HG03064 (cell line): ENCODE measurements at regions not wholly inside any gene's neighbourhood (a gene's known extent, or its start where the extent isn't known, plus 50 kb on each side); places are given as distances from the start of the nearest gene placed in this dataset.
"Not testable (repeated sequence)": the region's sequence is repeated elsewhere in the genome, so short reads cannot be mapped to it uniquely, and the experiment has no call there.

Experiments used
- ATAC-seq: cut with Tn5 transposase; IDR thresholded peaks from one replicate; pipeline ENCODE4 v1.9.1; 2021; ENCODE audit warnings: low read depth; ENCODE audit not compliant: unreplicated experiment

DNA sequence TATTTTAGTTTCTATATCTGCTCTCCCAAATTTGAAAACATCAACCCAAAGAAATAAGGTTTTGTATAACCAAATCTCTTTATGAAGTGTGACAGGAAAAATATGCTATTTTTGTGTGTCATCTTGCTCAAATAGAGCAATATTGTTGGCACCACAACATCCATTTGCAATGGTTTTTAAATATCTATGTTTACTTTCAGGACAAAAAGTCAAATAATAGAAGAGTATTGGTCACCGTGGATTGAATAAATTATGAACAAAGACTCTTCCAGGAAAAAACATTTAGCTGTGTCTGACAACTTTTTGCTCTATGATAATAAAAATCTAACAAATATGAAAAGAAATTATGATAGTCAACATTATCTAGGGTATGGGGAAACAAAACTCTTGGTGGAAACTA is 439.2 kb downstream of the BTG1 start:
- ATAC-seq = no peak

DNA sequence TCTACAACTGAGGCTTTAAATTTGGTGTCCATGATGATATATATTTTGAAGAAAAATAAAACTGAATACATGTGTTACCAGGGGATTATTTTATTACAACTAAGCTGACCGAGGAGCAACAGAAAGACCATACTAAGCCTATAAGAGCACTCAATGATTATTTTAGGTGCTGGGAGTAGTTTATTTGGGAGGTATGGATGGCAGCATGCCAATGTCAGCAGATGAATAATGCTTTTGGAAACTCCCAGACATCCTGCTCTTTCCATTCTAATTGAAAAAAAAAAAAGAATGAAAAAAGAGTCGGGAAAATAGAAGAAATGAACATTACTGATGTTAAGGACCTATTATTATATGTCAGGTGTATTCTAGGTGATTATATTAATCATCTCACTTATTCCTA is 441.2 kb downstream of the BTG1 start:
- ATAC-seq = no peak

DNA sequence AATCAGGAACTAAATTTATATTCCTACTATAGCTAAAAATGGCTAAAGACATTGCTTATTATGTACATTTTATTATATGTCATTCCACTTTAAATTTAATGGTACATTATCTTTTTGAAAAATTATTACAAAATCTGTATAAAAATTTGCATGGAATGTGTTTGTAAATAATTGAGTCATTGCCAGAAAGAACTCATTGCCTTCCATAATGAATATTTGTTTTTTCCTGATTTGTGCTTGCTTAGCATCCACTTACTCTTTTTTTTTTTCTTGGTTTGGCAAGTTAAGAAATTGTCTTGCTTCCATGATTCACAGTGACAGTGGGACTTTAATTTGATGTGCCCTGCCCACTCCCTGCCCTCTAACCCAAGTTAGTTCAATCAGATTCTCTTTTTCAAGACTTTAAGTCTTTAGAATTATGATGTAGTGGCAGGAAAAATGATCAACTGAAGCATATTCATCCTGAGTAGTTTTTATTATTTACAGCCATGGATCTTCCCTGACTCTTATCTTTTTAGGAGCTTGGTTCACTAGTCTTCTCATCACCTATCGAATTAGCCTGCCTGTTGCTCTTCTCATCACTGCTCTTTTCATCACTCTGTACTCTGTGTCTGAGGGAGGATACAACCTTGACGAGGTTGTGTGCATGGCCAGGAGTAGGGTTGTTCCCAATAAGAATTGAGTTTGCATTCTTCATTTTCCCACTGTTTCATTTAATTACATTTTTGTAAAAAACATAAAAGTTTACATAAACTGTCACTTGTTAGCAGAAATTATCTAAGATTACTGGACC is 442.0 kb downstream of the BTG1 start:
- no peak for ATAC-seq

DNA sequence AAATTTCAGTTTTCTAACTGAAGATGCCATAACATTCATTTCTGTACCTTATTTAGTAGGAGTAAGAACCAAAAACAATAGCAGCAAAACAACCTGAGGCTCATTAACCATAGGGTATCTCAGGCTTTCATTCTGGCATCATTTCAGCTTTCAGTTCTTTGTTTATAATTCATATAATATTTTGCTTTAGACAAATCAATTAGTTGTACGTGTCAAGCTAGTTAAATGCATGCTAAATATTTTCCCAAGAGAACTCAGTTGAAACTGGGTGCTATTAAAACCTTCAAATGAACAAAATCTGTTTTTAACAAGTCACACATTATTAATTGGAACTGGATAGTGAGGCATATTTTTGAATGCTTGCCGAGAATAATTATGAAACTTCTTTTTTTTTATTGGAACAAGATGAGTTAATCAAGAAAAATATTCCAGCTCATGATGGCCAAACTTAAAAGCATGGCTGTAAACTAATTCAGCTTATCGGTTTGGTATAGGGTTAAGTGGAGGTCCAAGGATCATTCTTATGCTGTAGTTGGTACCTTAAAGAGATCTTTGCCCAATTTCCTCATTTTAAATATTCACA is 442.7 kb downstream of the BTG1 start:
- no peak for ATAC-seq

DNA sequence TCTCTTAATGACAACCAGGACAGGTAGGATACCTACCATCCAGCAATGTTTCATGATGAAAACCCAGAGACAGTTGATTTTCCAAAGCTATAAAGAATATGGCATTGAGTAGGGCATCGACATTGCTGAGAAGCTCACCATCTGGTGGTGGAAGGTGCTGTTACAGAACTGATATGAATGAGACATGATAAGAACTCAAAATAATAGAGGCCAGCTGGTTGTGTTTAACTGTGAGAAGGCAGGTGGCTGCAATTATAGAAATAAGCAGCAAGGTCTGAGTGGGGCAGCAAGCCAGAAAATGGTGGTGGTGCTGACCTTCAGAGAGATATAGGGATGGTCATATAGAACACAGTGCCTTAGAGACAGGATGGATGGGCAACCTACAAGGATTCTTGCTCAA is 449.7 kb downstream of the BTG1 start:
- ATAC-seq = no peak

DNA sequence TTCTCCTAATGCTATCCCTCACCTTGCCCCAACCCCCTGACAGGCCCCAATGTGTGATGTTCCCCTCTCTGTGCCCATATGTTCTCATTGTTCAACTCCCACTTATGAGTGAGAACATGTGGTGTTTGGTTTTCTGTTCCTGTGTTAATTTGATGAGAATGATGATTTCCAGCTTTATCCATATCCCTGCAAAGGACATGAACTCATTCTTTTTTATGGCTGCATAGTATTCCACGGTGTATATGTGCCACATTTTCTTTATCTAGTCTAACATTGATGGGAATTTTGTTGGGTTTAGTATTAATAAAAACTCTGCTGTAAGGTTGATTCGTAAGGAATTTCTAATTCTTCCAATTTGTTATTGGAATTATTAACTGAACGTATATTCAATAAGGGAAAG is 450.2 kb downstream of the BTG1 start:
- not testable (repeated sequence) for ATAC-seq

DNA sequence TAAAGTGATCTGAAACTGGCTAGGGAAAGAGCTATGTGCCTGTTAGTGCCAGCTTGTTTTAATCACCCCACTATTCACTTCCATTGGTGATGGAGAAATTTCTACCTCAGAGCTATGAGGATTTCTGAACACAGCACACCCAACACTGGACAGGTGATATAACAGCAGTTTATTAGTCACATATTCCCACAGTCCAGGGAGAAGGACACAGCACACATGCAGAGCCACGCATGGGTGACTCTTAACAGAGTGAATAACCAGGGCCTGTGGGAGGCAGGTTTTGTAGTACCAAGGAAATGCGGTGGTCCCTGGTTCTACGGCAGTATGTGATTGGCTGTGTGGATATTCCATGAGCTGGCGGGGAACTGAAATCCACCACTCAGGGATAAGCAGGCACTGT is 455.1 kb downstream of the BTG1 start:
- ATAC-seq = no peak

DNA sequence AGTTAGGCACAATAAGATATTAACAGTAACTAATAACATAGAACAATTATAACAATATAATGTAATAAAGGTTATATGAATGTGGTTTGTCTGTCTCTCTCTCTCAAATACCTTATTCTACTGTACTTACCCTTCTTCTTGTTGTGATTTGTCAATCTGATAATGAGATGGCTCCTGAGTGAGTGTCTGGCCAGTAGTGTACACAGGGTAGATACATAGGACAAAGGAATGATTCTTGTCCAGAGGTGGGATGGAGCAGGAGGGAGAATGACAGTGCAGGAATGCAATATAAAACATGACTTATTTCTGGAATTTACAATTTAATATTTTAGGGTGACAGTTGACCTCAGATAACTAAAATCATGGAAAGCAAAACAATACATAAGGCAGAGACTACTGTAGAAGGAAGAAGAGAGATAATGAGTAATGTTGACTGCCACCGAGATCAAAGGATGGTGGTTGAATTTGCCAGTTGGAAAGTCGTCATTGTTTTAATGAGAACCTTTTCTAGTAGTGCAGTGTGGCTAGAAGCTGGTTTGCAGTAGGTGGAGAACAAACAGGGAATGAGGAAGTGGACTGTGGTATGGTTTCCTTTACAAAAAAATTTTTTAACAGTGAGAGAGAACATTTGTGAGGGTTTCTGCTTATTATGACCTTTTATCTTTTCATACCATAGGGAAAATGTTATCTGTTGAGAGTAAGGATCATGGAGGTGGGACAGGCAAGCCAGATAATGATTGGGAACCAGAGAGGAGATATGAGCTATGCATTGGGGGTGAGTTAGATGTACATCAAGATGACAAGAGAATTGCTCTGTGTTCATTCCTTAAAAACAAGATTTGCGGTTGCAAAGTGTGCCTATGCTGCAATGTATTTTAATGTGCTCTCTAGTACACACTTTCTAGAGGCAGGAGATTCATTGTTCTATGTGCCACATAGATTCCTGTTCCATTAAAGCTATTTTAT is 458.3 kb downstream of the BTG1 start:
- no peak for ATAC-seq

DNA sequence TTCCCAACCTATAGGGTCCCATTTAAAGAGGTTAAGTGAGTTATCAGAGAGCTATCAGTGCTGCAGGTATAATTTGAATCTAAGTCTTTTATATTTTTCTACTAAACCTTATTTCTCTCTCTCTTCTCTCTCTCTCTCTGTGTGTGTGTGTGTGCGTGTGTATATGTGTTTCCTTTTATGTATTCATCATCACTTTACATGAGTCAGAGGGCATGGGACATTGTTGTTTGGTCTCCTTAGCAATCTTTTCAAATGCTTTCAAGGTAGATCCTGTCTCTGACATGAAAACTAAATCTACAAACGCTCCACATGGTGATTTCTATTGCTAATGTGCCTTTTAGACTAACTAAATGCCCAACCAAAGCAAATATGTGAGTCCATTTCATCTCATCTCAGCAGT is 459.7 kb downstream of the BTG1 start:
- ATAC-seq = no peak

DNA sequence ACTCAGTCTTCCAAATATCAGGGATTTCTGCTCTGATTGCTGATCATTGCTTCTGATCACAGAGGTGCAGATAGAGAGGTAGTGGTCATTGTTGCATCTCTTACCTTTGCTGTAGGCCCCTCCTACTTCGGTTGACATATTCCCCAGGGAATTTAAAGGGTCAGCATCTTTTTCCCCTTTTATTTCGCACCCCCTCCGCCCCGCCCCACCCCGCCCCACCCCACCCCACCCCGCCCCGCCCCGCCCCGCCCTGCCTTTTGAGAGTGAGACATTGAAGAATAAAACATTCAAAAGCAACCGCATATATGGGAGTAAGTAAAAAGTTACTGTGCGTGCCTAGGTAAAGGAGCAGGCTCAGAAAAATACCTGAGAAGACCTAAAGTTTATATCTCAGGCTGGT is 463.9 kb downstream of the BTG1 start:
- ATAC-seq = no peak

DNA sequence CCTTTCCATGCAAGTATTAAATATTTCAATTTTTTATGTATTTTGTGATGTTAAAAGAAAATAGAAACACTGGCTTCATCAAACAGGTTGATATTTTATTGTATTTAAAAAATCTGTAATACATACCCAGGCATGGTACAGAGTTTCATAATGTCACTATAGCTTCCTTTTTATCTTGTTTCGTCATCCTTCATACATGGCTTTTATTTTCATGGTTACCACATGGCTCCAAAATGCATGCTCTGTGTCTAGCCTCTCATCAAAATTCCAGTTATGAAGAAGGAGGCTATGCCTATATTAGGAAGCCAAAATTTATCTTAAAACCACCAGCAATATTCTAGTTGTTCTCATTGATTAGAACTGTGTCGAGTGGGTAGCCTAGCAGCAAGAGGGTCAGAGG is 464.8 kb downstream of the BTG1 start:
- no peak for ATAC-seq

DNA sequence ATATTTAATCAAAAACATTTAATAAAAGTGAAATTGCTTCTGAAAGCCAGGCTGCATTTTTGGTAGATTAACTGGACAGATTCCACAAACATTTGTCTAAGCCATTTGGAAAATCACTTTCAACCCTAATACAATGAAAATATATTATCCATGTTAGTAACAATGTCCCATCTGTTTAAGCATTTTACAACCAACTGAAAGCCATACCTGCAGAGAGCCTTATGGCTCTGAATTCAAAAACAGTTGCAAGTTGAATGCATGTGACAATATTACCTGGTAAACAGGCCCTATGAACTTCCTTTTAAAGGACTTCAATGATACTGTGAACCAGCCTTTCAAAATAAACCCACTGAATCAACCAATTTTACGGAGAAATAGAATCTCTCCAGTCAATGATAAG is 468.1 kb downstream of the BTG1 start:
- no peak for ATAC-seq

DNA sequence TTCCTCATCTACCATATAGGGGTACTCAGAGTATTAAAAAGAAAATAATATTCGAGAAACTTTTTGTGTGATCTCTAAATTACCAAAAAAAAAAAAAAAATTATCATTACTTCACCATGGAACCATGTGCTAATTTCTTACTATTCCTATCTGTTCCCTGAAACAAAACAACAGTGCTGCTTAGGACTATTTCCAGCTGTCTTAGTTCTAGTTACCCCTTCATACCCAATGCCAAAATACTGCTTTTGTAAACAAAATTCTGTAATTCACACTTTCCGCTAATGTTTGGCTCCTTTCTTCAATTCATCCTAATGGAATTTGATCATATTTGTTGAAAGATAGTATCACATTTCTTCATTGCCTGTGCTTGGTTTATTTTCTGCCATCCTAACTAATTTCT is 470.2 kb downstream of the BTG1 start:
- no peak for ATAC-seq

DNA sequence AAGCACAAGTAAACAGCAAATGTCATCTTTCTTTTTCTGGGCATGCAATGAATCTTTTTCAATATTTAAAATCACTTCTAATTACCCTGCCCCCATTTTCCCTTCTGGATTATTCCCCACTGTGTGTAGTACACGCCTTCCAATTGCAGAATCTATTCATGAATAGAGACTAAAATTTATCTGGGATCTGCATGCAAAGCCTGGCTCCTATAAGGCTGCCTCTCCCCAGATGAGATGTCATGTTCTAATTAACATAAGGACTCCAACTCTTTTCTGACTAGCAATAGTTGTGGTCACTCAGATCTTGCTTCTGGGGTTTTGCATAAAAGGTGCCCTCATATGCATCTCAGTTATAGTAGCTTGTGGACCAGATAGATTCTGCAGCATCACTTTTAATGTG is 473.5 kb downstream of the BTG1 start:
- ATAC-seq = no peak

DNA sequence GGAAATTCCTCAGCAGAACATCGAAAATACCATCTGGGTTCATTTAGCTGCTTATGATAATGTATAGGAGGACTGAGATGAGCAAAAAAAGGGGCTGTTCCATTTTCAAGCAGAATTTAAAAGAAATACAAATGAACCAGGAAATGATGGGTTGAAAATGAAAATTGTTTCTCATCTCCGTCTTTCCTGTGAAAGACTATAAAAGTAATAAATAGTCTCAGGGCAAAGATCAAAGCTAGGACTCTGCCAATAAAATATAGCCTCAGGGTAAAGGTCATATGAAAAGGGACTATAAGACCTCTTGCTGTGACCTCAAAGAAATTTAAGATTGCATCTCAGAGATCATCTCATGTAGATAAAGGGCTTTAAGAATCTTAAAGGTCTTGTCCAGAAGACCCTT is 478.0 kb downstream of the BTG1 start:
- ATAC-seq = no peak

DNA sequence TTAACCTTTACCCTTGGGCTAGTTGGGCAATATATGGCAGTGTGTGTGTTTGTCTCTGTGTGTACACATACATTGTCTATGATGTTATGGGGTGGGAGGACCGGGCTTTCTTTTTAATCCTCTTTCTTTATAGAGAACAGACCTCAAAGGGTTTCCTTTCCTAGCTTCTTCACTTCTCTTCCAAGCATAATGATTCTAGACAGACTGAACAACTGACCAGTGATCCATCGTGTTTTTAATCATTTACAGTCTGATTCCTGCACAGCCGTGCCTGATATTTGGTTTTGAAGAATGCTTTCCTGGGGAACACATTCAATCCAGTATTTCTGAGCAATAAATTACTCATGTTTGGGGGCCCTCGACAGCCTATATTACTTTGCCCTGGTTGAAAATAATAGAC is 481.1 kb upstream of the DCN start:
- no peak for ATAC-seq

DNA sequence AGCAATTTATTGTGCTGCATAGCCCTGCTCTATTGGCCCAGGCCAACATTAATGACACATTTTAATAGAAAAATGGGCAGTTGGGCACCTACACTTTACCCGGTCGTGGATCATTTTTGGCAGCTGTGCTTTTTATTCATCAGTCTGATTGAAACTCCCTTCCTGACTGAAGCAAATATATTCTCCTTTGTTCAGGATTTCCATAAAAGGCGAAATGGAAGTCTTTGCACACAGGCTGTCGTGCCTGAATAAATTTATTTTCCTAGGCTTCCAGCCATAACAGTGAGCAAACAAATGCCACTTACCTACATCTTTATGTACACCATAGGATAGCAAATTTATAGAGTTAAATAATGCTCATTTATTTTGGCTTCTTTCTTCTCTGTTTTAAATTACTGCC is 480.7 kb upstream of the DCN start:
- no peak for ATAC-seq

DNA sequence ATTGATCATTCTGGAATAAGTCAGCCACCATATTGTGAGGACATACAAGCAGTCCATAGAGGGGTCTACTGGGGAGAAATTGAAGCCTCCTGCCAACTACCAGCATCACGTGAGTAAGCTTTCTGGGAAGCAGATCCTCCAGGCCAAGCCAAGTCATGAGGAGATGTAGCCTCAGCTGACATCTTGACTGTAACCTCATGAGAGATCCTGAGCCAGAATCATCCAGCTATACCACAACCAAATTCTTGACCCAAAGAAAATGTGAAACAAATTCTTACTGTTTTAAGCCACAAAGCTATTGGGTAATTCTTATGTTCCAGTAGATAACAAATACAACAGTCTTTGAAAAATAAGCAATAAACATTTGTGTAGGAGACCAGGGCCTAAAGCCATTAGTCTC is 479.4 kb upstream of the DCN start:
- no peak for ATAC-seq

DNA sequence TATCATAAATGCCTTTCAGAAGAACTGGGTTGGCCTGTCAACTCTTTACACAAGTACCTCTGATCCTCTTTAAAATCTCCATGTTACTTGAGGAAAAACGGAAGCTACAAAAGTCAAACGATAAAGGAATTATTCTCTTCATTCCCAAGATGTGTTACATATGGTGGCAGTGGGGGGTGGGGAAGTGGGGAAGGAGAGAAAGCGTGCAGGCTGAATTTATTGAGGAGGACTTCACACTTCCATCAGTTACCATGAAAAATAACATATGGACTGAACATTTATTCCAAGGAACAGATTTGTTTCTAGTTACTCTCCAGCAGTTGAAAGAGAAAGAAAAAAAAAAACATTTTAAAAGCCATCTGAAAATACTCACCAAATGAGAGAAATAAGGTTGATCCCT is 474.4 kb upstream of the DCN start:
- no peak for ATAC-seq

DNA sequence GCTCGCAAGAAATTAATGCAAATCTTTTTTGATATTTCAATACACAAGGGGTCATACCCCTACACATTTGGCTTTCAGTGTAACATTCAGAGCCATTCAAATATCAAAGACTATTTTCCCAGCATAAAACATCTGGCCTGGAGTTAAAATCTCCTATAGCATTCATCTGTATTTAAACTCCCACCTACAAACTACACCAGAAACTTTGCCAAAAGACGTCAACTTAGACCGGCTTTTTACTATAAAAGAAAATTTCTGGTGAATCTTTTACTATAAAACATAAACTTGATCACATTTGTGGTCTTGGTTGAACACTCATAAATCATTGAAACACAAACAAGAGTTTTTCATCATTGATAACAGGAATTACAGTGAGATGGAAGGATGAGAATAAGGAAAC is 473.3 kb upstream of the DCN start:
- ATAC-seq = no peak

DNA sequence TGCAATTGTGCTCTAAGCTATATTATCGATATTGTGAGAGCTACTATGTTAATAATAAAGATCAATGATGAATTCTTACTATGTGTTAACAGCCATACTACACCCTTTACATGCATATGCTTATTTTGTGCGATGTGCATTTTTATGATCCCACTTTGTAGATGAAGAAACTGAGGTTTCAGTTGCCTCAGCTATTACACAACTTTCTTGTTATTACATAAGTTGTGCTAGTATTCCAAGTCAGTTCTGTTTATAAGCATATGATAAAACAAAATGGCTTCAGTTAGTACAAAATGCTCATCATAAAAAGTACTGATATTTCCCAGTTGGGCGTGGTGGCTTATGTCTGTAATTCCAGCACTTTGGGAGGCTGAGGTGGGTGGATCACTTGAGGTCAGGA is 471.5 kb upstream of the DCN start:
- ATAC-seq = no peak

DNA sequence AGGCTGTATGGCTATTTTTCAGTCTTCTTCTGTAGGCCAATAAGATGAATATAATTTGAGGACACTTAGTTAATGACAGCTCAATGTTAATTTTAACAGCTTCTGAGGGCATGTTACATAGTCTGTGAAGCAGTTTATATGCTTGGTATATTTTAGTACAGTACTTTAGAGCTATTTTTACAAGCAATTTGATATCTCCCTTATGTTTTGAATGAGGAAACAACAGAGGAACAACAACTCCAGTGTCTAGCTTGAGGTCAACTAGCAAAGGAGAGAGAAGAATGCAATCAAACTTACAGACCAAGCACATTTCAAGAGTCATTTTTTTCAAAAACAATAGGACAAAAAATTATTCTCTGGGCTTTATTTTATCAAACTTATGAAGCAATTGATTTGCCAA is 469.1 kb upstream of the DCN start:
- no peak for ATAC-seq
